ENCODE measurements at regions not wholly inside any gene's neighbourhood (a gene's known extent, or its start where the extent isn't known, plus 50 kb on each side); places are given as distances from the start of the nearest gene placed in this dataset.

- H3K9me3 ChIP-seq = no peaks in the 10 kb centered on the region
- no peaks in the 10 kb centered on the region for H3K27me3 ChIP-seq
- no peaks in the 10 kb centered on the region for H3K36me3 ChIP-seq
- no peak for TF ChIP-seq CTCF (IDR thresholded peaks at IDR 0.05)
- TF ChIP-seq POLR2A (IDR thresholded peaks at IDR 0.05) = no peak
- DNase-seq (no peak), ATAC-seq (no peak)
- H3K27ac ChIP-seq = no peak overlapping the region
- no peaks in the 10 kb centered on the region for H3K4me1 ChIP-seq
- intact Hi-C loops (cut with DNase I) = no loop called here
- H3K4me3 ChIP-seq = no peak overlapping the region
Measured at GRCh38 chr14:83799233-83799632, 1730.7 kb upstream of the FLRT2 start.

DNA sequence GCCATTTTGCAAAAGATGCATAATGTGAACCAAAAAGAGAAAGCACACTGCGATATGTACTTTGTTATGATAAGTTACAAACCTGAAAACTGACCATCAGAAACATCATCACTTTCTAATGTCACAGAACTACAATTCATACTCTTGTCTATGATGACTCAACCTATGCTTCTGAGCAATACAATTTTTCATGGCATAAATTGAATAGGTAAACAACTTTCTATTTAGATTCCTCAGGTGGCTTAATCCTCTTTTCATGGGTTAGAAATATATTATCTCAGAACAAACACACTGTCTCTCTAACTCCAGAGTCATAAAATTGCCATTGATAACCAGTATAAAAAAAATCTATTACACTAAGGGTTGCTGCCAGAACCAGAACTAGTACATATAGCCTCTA, 1715.0 kb upstream of the FLRT2 start:
- intact Hi-C loops (cut with DNase I) = no loop called here
- Histone ChIP-seq H3K9me3 (no peaks in the 10 kb centered on the region), H3K27me3 (no peaks in the 10 kb centered on the region), H3K4me3 (no peak overlapping the region), H3K27ac (no peak overlapping the region), H3K4me1 (peaks cover 0 to 9% (median 0%) of the 10 kb centered on the region in 12 donors), H3K36me3 (no peaks in the 10 kb centered on the region)
- no peak for DNase-seq
- ATAC-seq = no peak
- WGBS, 4 donors = 95 to 99% (median 97%) methylated on average over 1 of the region's 1 CpG
- TF ChIP-seq CTCF (IDR thresholded peaks at IDR 0.05) = no peak
- TF ChIP-seq POLR2A (IDR thresholded peaks at IDR 0.05) = no peak

DNA sequence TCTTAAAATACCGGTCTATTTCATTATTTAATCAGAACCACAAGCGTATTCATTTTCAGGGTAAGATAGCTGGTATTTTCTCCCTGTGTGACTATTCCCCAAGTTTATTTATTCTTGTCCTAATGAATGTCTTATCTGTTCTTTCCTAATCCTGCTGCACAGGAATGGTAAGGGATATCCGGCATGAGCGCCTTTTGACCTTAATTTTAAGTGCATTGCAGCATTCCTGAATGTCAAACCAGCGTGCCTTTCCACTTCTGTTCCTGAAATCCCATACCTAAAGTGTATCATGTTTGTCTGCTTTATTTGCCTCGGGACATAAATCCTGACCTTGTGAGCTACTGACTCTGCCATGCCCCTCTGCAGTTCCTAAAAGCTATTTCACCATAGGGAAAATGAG, 1713.2 kb upstream of the FLRT2 start:
- no peaks in the 10 kb centered on the region for H3K27me3 ChIP-seq
- intact Hi-C loops (cut with DNase I) = no loop called here
- H3K36me3 ChIP-seq = no peaks in the 10 kb centered on the region
- peaks cover 0 to 9% (median 0%) of the 10 kb centered on the region in 12 donors for H3K4me1 ChIP-seq
- TF ChIP-seq CTCF (IDR thresholded peaks at IDR 0.05) = no peak
- DNase-seq = no peak
- 34 to 41% (median 38%) methylated on average over 6 of the region's 6 CpGs for WGBS, 4 donors
- H3K27ac ChIP-seq = no peak overlapping the region
- no peak overlapping the region for H3K4me3 ChIP-seq
- ATAC-seq = no peak
- no peaks in the 10 kb centered on the region for H3K9me3 ChIP-seq

- no peak for ATAC-seq
- H3K4me1 ChIP-seq = peaks cover 0 to 3% (median 0%) of the 10 kb centered on the region in 12 donors
- H3K36me3 ChIP-seq = no peaks in the 10 kb centered on the region
- intact Hi-C loops (cut with DNase I) = no loop called here
- DNase-seq = no peak
- 86 to 91% (median 90%) methylated on average over 3 of the region's 3 CpGs for WGBS, 4 donors
- H3K9me3 ChIP-seq = no peaks in the 10 kb centered on the region
- TF ChIP-seq CTCF (IDR thresholded peaks at IDR 0.05) = no peak
- no peak for TF ChIP-seq POLR2A (IDR thresholded peaks at IDR 0.05)
- H3K27me3 ChIP-seq = no peaks in the 10 kb centered on the region
- no peak overlapping the region for H3K4me3 ChIP-seq
- no peak overlapping the region for H3K27ac ChIP-seq
Measured at GRCh38 chr14:83825843-83826242, 1704.1 kb upstream of the FLRT2 start.
